ENCODE measurements at regions not wholly inside any gene's neighbourhood (a gene's known extent, or its start where the extent isn't known, plus 50 kb on each side); places are given as distances from the start of the nearest gene placed in this dataset.

GRCh38 chr2:6793371-6793770 is 72.3 kb downstream of the CMPK2 start:
- DNase-seq, result no peak

DNA sequence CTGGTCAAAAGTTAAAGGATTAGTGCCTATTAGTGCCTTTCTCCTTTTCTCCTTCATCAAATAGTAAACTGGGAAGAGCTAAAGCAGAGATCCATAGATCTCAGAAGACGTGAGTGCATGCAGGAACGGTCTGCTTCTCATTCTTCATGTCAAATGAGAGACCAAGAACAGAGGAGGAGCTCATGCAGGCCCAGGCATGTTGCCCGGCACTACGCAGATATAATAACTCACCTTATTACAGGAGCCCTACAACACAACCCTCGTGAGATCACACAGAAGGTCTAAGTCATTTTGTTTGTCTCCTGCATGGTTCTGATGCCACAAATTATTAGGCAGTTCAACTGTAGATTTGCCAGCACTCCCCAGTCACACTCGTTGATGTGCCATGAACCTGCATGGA is 71.8 kb downstream of the CMPK2 start:
- DNase-seq, result no peak

- DNase-seq, result no peak
Measured at GRCh38 chr2:6794448-6794847, 71.3 kb downstream of the CMPK2 start.
